ENCODE measurements at regions not wholly inside any gene's neighbourhood (a gene's known extent, or its start where the extent isn't known, plus 50 kb on each side); places are given as distances from the start of the nearest gene placed in this dataset.
"Not testable (repeated sequence)": the region's sequence is repeated elsewhere in the genome, so short reads cannot be mapped to it uniquely, and the experiment has no call there.

GRCh38 chr3:87101861-87102625 is 111.1 kb upstream of the VGLL3 start:
- DNase-seq (ENCODE audit: low spot score): no peak

DNA sequence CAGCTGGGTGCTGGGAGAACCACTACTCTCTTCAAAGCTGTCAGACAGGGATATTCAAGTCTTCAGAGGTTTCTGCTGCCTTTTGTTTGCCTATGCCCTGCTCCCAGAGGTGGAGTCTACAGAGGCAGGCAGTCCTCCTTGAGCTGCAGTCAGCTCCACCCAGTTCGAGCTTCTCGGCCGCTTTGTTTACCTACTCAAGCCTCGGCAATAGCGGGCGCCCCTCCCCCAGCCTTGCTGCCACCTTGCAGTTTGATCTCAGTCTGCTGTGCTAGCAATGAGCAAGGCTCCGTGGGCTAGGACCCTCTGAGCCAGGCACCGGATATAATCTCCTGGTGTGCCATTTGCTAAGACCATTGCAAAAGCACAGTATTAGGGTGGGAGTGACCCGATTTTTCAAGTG is 106.8 kb upstream of the VGLL3 start:
- not testable (repeated sequence) for DNase-seq (ENCODE audit: low spot score)

DNA sequence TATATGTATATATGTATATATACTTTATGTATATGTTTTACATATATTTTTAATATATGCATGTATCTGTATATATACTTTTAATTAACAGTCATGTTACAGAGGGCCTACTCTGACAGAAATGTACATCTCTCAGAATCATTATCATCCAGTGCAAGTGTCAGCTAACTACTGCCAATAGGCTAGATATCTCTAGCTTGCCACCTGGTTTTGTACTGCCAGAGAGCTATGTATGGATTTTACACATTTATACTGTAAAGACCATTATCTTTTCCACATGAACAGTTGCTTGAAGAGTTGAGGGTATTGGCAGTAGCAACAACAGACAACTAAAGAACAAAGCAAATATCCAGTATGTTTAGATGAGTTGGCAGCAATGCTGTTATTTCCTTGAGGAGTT is 99.7 kb upstream of the VGLL3 start:
- no peak for DNase-seq (ENCODE audit: low spot score)

GRCh38 chr3:87088993-87089841 is 98.3 kb upstream of the VGLL3 start:
- peak; percentile 89 for DNase-seq (ENCODE audit: low spot score)

GRCh38 chr3:87088430-87088992 is 97.6 kb upstream of the VGLL3 start:
- DNase-seq (ENCODE audit: low spot score): no peak

GRCh38 chr3:87084868-87085267 is 93.9 kb upstream of the VGLL3 start:
- DNase-seq (ENCODE audit: low spot score): no peak

DNA sequence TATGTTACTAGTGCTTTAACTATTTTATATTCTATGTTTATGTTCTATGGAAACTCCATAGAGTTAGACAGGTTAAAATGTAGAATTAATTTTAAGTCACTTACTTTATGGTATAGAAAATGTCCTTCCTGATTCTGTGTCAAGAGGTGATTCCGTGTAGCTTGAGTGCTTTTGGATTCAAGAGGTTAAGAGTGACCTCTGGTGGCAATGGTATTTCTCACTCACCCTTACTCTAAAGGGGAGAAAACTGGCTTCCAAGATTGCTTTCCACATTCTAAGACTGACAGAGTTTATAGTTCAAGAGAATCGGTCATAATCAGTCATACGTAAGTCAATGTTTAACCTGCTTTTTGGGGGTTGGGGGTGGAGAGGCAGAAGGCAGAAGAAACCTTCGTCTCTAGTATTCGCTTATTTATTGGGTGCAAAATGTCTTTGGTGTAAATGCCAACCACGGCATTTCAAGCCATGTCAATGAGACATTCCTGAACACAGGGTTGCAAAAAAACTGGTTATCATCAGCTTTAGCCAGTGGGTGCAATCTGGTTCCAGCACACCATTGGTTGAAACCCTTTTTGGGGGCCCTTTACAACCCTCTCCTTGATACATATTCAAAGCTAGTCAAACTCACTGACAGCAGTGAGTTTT is 92.0 kb upstream of the VGLL3 start:
- peak; percentile 66 for DNase-seq (ENCODE audit: low spot score)

GRCh38 chr3:87077355-87077754 is 86.4 kb upstream of the VGLL3 start:
- DNase-seq (ENCODE audit: low spot score): no peak

GRCh38 chr3:87076946-87077345 is 86.0 kb upstream of the VGLL3 start:
- DNase-seq (ENCODE audit: low spot score): peak; percentile 14

DNA sequence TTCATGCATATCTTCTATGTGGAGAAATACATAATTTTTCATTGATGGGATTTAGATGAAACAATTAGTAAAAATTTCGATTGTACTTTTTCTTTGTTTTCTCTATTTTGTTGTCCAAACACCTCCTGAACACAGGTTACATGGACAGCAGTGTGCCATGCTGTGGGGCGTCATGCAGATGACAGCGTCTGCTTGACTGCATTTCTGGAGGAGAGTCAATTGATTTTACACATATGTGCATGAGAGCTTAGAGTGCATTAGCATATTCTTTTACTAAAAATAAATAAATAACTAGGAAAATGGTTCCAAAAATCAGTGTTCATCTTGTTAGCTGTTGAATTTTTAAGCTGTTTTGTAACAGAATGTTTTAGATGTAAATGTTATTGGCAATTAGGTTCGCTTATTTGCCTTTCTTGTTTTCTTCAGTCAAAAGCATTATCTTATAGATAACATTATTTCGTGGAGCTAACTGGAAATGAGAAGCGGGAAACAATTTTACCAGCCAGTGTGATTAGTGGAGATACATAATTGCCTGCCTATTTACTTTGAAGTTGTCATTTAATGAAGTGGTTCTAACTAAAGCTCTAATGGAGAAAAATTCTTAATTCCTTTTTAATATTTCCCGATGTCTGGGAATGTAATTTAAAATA is 82.7 kb upstream of the VGLL3 start:
- no peak for DNase-seq (ENCODE audit: low spot score)

- DNase-seq (ENCODE audit: low spot score): no peak
Measured at GRCh38 chr3:87072446-87072845, 81.5 kb upstream of the VGLL3 start.

DNA sequence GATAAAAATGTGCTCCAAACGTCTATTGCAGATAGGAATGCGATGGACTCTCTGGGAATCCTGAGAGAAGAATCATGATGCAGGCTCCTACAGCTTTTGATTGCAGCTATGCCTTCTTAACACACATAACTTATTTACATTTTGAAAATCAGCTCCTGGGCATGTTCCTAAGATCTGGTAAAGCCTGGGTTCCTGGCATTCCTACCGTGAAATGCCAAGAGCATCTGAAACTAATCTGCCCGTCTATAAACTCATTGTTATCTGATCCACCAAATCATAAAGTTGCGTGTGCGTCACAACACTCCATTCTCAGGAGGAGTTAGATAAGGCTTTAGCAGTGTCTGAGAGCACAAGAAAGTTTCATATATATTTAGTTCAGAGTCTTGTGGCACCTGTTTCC is 79.0 kb upstream of the VGLL3 start:
- DNase-seq (ENCODE audit: low spot score): no peak

- no peak for DNase-seq (ENCODE audit: low spot score)
Measured at GRCh38 chr3:87069021-87069420, 78.1 kb upstream of the VGLL3 start.

GRCh38 chr3:87062685-87063084 is 71.7 kb upstream of the VGLL3 start:
- DNase-seq (ENCODE audit: low spot score): no peak

DNA sequence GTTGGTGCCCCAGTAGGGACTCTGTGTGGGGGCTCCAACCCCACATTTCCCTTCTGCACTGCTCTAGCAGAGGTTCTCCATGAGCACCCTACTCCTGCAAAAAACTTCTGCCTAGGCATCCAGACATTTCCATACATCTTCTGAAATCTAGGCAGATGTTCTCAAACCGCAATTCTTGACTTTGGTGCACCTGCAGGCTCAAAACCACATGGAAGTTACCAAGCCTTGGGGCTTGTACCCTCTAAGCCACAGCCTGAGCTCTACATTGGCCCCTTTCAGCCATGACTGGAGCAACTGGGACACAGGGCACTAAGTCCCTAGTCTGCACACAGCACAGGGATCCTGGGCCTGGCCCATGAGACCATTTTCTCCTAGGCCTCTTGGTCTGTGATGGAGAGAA is 66.5 kb upstream of the VGLL3 start:
- no peak for DNase-seq (ENCODE audit: low spot score)

GRCh38 chr3:87053553-87053952 is 62.6 kb upstream of the VGLL3 start:
- DNase-seq (ENCODE audit: low spot score): peak; percentile 10

- DNase-seq (ENCODE audit: low spot score): no peak
Measured at GRCh38 chr3:87052499-87053260, 61.7 kb upstream of the VGLL3 start.

DNA sequence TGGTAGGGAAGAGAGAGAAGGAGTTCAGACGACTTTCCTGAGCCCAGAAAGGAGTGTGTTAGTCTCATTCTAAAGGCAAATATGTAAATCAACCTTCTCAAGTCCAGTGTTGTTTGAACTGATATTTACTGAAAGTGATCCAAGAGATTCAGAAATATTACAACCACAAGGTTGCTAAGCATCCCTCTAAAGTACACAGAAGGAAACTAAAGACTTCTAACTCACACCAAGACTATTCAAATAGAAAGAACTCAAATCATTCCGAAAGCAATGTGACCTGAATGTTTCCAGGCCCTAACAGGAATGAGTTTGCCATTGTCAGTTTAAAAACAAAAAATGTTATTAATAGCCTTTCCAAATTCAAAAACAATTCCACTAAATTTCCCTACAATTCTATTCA is 56.9 kb upstream of the VGLL3 start:
- no peak for DNase-seq (ENCODE audit: low spot score)

GRCh38 chr3:87046241-87046640 is 55.3 kb upstream of the VGLL3 start:
- DNase-seq (ENCODE audit: low spot score): no peak

GRCh38 chr3:87045473-87045872 is 54.5 kb upstream of the VGLL3 start:
- no peak for DNase-seq (ENCODE audit: low spot score)

DNA sequence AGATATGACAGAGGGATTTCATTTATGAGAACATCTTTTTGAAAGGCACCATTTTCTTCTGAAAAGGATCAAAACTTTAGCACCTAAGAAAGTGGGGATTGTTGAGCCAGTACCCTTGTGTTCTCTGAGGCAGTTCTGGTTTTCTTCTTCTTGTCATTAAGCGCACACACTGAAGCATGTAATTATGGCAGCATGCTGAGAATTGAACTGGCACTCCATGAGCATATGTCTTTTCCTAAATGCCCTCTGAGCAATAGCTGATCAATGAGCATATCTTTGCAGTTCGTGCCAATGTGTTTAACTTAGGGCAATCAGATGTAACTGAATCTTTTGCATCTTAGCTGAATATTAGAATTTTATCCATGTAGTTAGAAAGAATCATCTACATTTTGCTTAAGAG is 53.9 kb upstream of the VGLL3 start:
- DNase-seq (ENCODE audit: low spot score): no peak

Measured in AG20443 (cell line).